ENCODE measurements at regions not wholly inside any gene's neighbourhood (a gene's known extent, or its start where the extent isn't known, plus 50 kb on each side); places are given as distances from the start of the nearest gene placed in this dataset.

GRCh38 chr2:234836271-234836670 is 115.5 kb upstream of the SH3BP4 start:
- TF ChIP-seq CEBPB (IDR thresholded peaks at IDR 0.05) (no peak), TEAD4 (IDR thresholded peaks at IDR 0.05) (no peak), YY1 (IDR thresholded peaks at IDR 0.05; ENCODE audit: low read depth) (no peak), NFIC (IDR thresholded peaks at IDR 0.05) (no peak), RAD21 (IDR thresholded peaks at IDR 0.05; ENCODE audit: low read depth) (no peak), ZBTB7A (IDR thresholded peaks at IDR 0.05; ENCODE audit: low read depth) (no peak), TAF1 (IDR thresholded peaks at IDR 0.05; ENCODE audit: low read depth) (no peak)
- TF ChIP-seq, protein P1, sequence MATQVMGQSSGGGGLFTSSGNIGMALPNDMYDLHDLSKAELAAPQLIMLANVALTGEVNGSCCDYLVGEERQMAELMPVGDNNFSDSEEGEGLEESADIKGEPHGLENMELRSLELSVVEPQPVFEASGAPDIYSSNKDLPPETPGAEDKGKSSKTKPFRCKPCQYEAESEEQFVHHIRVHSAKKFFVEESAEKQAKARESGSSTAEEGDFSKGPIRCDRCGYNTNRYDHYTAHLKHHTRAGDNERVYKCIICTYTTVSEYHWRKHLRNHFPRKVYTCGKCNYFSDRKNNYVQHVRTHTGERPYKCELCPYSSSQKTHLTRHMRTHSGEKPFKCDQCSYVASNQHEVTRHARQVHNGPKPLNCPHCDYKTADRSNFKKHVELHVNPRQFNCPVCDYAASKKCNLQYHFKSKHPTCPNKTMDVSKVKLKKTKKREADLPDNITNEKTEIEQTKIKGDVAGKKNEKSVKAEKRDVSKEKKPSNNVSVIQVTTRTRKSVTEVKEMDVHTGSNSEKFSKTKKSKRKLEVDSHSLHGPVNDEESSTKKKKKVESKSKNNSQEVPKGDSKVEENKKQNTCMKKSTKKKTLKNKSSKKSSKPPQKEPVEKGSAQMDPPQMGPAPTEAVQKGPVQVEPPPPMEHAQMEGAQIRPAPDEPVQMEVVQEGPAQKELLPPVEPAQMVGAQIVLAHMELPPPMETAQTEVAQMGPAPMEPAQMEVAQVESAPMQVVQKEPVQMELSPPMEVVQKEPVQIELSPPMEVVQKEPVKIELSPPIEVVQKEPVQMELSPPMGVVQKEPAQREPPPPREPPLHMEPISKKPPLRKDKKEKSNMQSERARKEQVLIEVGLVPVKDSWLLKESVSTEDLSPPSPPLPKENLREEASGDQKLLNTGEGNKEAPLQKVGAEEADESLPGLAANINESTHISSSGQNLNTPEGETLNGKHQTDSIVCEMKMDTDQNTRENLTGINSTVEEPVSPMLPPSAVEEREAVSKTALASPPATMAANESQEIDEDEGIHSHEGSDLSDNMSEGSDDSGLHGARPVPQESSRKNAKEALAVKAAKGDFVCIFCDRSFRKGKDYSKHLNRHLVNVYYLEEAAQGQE (IDR thresholded peaks at IDR 0.05; ENCODE audit: low read depth): peak; percentile 48

DNA sequence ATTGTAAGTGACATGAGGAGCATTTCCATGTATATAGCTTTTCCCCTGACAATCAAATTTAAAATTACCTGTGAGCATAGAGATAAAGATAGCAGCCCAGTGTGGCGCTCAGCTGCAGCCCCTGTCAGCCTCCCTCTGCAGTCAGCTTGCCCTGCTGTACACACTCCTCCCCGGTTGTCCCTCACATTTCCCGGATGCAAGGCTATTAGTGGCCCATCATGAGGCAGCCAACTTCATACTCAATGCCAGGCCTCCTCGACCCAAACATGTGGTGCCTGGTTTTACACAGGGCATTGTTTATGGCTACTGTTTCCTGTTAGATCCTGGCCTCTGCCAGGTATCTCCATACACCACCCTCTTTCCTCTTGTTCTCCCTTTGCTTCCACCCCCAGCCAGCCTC is 116.1 kb upstream of the SH3BP4 start:
- TF ChIP-seq RAD21 (IDR thresholded peaks at IDR 0.05; ENCODE audit: low read depth) (no peak), FOXM1 (IDR thresholded peaks at IDR 0.05; ENCODE audit: borderline replicate concordance, low read depth) (no peak), TAF1 (IDR thresholded peaks at IDR 0.05; ENCODE audit: low read depth) (no peak), TCF12 (IDR thresholded peaks at IDR 0.05; ENCODE audit: low read depth) (no peak), YY1 (IDR thresholded peaks at IDR 0.05; ENCODE audit: low read depth) (no peak), CEBPB (IDR thresholded peaks at IDR 0.05) (no peak), ZBTB7A (IDR thresholded peaks at IDR 0.05; ENCODE audit: low read depth) (no peak), EP300 (IDR thresholded peaks at IDR 0.05; ENCODE audit: borderline replicate concordance) (no peak), CREB1 (IDR thresholded peaks at IDR 0.05; ENCODE audit: low read depth) (no peak), TEAD4 (IDR thresholded peaks at IDR 0.05) (no peak), NFIC (IDR thresholded peaks at IDR 0.05) (no peak)
- TF ChIP-seq, protein P1 (IDR thresholded peaks at IDR 0.05; ENCODE audit: low read depth): no peak
- TF ChIP-seq, protein P2, sequence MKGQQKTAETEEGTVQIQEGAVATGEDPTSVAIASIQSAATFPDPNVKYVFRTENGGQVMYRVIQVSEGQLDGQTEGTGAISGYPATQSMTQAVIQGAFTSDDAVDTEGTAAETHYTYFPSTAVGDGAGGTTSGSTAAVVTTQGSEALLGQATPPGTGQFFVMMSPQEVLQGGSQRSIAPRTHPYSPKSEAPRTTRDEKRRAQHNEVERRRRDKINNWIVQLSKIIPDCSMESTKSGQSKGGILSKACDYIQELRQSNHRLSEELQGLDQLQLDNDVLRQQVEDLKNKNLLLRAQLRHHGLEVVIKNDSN (IDR thresholded peaks at IDR 0.05): no peak
- TF ChIP-seq, protein P3, sequence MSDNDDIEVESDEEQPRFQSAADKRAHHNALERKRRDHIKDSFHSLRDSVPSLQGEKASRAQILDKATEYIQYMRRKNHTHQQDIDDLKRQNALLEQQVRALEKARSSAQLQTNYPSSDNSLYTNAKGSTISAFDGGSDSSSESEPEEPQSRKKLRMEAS (IDR thresholded peaks at IDR 0.05): no peak

GRCh38 chr2:234834228-234834923 is 117.4 kb upstream of the SH3BP4 start:
- TF ChIP-seq, protein P1 (IDR thresholded peaks at IDR 0.05; ENCODE audit: low read depth): no peak
- TF ChIP-seq TCF12 (IDR thresholded peaks at IDR 0.05; ENCODE audit: low read depth) (no peak), NFIC (IDR thresholded peaks at IDR 0.05) (no peak), EGR1 (IDR thresholded peaks at IDR 0.05) (no peak), YY1 (IDR thresholded peaks at IDR 0.05; ENCODE audit: low read depth) (peak; percentile 76), RAD21 (IDR thresholded peaks at IDR 0.05; ENCODE audit: low read depth) (no peak), TAF1 (IDR thresholded peaks at IDR 0.05; ENCODE audit: low read depth) (no peak)
- TF ChIP-seq, protein P3 (IDR thresholded peaks at IDR 0.05): no peak

GRCh38 chr2:234830853-234831252 is 121.0 kb upstream of the SH3BP4 start:
- TF ChIP-seq TCF12 (IDR thresholded peaks at IDR 0.05; ENCODE audit: low read depth): no peak
- TF ChIP-seq, protein P3 (IDR thresholded peaks at IDR 0.05): no peak
- no peak for TF ChIP-seq TAF1 (IDR thresholded peaks at IDR 0.05; ENCODE audit: low read depth)
- TF ChIP-seq, protein P2 (IDR thresholded peaks at IDR 0.05): no peak
- no peak for TF ChIP-seq RAD21 (IDR thresholded peaks at IDR 0.05; ENCODE audit: low read depth)
- no peak for TF ChIP-seq CEBPB (IDR thresholded peaks at IDR 0.05)
- no peak for TF ChIP-seq FOXM1 (IDR thresholded peaks at IDR 0.05; ENCODE audit: borderline replicate concordance, low read depth)
- no peak for TF ChIP-seq TEAD4 (IDR thresholded peaks at IDR 0.05)
- TF ChIP-seq YY1 (IDR thresholded peaks at IDR 0.05; ENCODE audit: low read depth): no peak
- no peak for TF ChIP-seq EP300 (IDR thresholded peaks at IDR 0.05; ENCODE audit: borderline replicate concordance)
- TF ChIP-seq ZBTB7A (IDR thresholded peaks at IDR 0.05; ENCODE audit: low read depth): no peak
- TF ChIP-seq CREB1 (IDR thresholded peaks at IDR 0.05; ENCODE audit: low read depth): no peak
- no peak for TF ChIP-seq EGR1 (IDR thresholded peaks at IDR 0.05)
- TF ChIP-seq, protein P1 (IDR thresholded peaks at IDR 0.05; ENCODE audit: low read depth): no peak
